Mesendoderm (in vitro differentiated cells): ENCODE measurements at regions not wholly inside any gene's neighbourhood (a gene's known extent, or its start where the extent isn't known, plus 50 kb on each side); places are given as distances from the start of the nearest gene placed in this dataset.

Experiments used
- DNase-seq: peaks from one replicate; pipeline ENCODE4 v3.0.0; 2013
- H2AK5ac ChIP-seq: 2 replicates; pipeline ENCODE4 v1.6.1; 2013; ENCODE audit warnings: low read length, inconsistent platforms
- H2BK120ac ChIP-seq: 2 replicates; pipeline ENCODE4 v1.6.1; 2013; ENCODE audit warnings: low read depth, mild to moderate bottlenecking, low read length, moderate library complexity, mixed read lengths
- H2BK15ac ChIP-seq: replicated peaks from 2 replicates; pipeline ENCODE4 v1.6.1; 2013; ENCODE audit warnings: low read depth, mild to moderate bottlenecking, moderate library complexity
- H2BK5ac ChIP-seq: 2 replicates; pipeline ENCODE4 v1.6.1; 2013; ENCODE audit warnings: low read length, inconsistent platforms
- H3K18ac ChIP-seq: 2 replicates; pipeline ENCODE4 v1.6.1; 2013; ENCODE audit warnings: mild to moderate bottlenecking, low read length, mixed read lengths
- H3K23ac ChIP-seq: one replicate; pipeline ENCODE4 v1.6.1; 2013; ENCODE audit warnings: low read length
- H3K27ac ChIP-seq: 2 replicates; pipeline ENCODE4 v1.5.1; 2013; ENCODE audit warnings: low read depth, mild to moderate bottlenecking, inconsistent platforms, low read length, moderate library complexity
- H3K27me3 ChIP-seq: 2 replicates; pipeline ENCODE4 v1.6.1; 2013; ENCODE audit warnings: low read length, control low read depth, mild to moderate bottlenecking, inconsistent platforms; ENCODE audit not compliant: insufficient read depth, poor library complexity
- H3K36me3 ChIP-seq: 2 replicates; pipeline ENCODE4 v1.6.1; 2013; ENCODE audit warnings: low read length, inconsistent platforms; ENCODE audit not compliant: control insufficient read depth, insufficient read depth
- H3K4ac ChIP-seq: one replicate; pipeline ENCODE4 v1.6.1; 2013; ENCODE audit warnings: low read depth, mild to moderate bottlenecking, low read length, moderate library complexity
- H3K4me1 ChIP-seq: 2 replicates; pipeline ENCODE4 v1.6.1; 2013; ENCODE audit warnings: low read depth, low read length, inconsistent platforms; ENCODE audit not compliant: control insufficient read depth
- H3K4me2 ChIP-seq: 2 replicates; pipeline ENCODE4 v1.6.1; 2013; ENCODE audit warnings: low read length
- H3K4me3 ChIP-seq: 2 replicates; pipeline ENCODE4 v1.5.1; 2013; ENCODE audit warnings: mild to moderate bottlenecking, low read length
- H3K56ac ChIP-seq: one replicate; pipeline ENCODE4 v1.6.1; 2013; ENCODE audit warnings: low read length
- H3K79me1 ChIP-seq: 2 replicates; pipeline ENCODE4 v1.6.1; 2013; ENCODE audit warnings: low read length, inconsistent platforms
- H3K79me2 ChIP-seq: 2 replicates; pipeline ENCODE4 v1.6.1; 2013; ENCODE audit warnings: mild to moderate bottlenecking, low read length; ENCODE audit not compliant: control insufficient read depth, insufficient read depth
- H3K9ac ChIP-seq: 2 replicates; pipeline ENCODE4 v1.6.1; 2013; ENCODE audit warnings: low read length, inconsistent platforms
- H4K5ac ChIP-seq: one replicate; pipeline ENCODE4 v1.6.1; 2013; ENCODE audit warnings: low read length
- H4K8ac ChIP-seq: one replicate; pipeline ENCODE4 v1.6.1; 2013; ENCODE audit warnings: low read depth, mild to moderate bottlenecking, control low read depth, low read length, moderate library complexity
- WGBS: extraction: QIAGEN DNeasy Blood & Tissue Kit; methylation state at CpG from one replicate; pipeline ENCODE4 v1.1.7; 2013; ENCODE audit warnings: low lambda C conversion rate, missing lambda C conversion rate; ENCODE audit not compliant: insufficient coverage; ENCODE audit errors: extremely low coverage; 5-methylcytosine and 5-hydroxymethylcytosine counted together

DNA sequence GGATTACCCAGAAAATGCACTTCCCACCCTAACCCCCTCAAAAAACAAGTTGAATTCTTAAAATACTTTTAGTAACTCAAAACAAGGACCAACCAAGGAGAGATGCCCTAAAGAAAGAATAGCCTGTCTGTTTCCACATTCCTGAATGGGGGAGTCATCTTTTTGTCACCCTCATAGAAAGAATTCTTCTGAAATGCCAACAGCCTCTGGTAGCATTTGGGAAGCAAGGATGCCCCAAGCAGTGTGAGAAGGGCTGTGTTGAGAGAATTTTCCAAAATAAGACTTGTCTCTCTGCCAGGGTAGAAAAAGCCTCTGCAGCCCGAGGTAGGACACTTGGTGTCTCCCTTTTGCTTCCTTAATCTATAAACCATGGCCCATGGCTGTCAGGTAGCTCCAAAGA, 173.1 kb upstream of the VCX3A start:
- H3K4ac ChIP-seq: no peak overlapping the region
- H3K36me3 ChIP-seq: no peaks in the 10 kb centered on the region
- H3K27me3 ChIP-seq: no peaks in the 10 kb centered on the region
- no peak overlapping the region for H2BK15ac ChIP-seq
- no peak overlapping the region for H3K4me3 ChIP-seq
- H3K79me2 ChIP-seq: no peaks in the 10 kb centered on the region
- H3K27ac ChIP-seq: peak overlapping the region; percentile 0
- H3K56ac ChIP-seq: no peak overlapping the region
- H3K9ac ChIP-seq: no peak overlapping the region
- no peak overlapping the region for H4K8ac ChIP-seq
- no CpG with 5 or more reads among the region's 1 CpG for WGBS
- H3K23ac ChIP-seq: no peak overlapping the region
- no peak overlapping the region for H3K4me2 ChIP-seq
- no peak overlapping the region for H2BK120ac ChIP-seq
- no peak overlapping the region for H2BK5ac ChIP-seq
- no peaks in the 10 kb centered on the region for H3K4me1 ChIP-seq
- H2AK5ac ChIP-seq: no peak overlapping the region
- H4K5ac ChIP-seq: no peak overlapping the region
- peak; percentile 92 for DNase-seq
- no peaks in the 10 kb centered on the region for H3K79me1 ChIP-seq
- H3K18ac ChIP-seq: no peak overlapping the region

DNA sequence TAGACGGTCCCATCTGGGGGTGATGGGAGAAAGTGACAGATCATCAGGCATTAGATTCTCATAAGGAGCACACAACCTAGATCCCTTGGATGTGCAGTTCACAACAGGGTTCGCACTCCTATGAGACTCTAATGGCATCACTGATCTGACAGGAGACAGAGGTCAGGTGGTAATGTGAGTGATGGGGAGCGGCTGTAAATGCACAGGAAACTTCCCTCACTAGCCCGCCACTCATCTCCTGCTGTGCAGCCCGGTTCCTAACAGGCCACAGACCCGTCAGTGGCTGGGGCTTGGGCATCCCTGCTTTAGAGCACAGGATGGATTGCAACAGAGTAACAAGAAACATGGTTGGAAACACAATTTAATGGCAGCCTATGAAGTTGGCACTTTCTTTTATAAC, 172.6 kb upstream of the VCX3A start:
- no peak overlapping the region for H3K9ac ChIP-seq
- no peak overlapping the region for H3K18ac ChIP-seq
- H3K4ac ChIP-seq: no peak overlapping the region
- peak overlapping the region; percentile 36 for H3K27ac ChIP-seq
- no peak overlapping the region for H4K5ac ChIP-seq
- H3K79me1 ChIP-seq: no peaks in the 10 kb centered on the region
- no peak overlapping the region for H3K23ac ChIP-seq
- no peaks in the 10 kb centered on the region for H3K79me2 ChIP-seq
- no peak overlapping the region for H2BK15ac ChIP-seq
- no peak overlapping the region for H2BK120ac ChIP-seq
- peak; percentile 23 for DNase-seq
- no peak overlapping the region for H2AK5ac ChIP-seq
- no peak overlapping the region for H4K8ac ChIP-seq
- H3K36me3 ChIP-seq: no peaks in the 10 kb centered on the region
- no peak overlapping the region for H3K4me3 ChIP-seq
- no peaks in the 10 kb centered on the region for H3K27me3 ChIP-seq
- H3K4me1 ChIP-seq: no peaks in the 10 kb centered on the region
- WGBS: no CpG with 5 or more reads among the region's 6 CpGs
- H3K4me2 ChIP-seq: no peak overlapping the region
- no peak overlapping the region for H3K56ac ChIP-seq
- H2BK5ac ChIP-seq: no peak overlapping the region

DNA sequence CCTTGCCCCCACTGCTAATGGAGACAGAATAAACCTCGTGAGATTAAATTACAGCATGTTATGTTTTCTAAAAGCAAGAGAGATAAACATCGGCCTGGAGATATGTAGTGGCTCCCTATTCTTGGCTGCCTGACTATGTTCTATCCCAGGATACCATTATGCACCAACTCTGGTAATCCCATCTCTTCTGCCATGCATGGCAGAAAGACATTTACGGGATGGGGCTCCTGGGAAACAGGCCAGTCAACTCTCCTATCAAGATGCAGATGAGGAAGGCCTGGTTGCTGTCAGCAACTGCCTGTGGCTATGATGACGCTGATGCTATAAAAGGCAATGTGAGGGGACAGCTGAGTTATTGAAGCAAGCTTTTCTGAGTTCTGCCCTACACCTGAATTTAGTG, 166.2 kb upstream of the VCX3A start:
- H3K79me2 ChIP-seq: no peaks in the 10 kb centered on the region
- no peaks in the 10 kb centered on the region for H3K27me3 ChIP-seq
- no peak overlapping the region for H2AK5ac ChIP-seq
- DNase-seq: no peak
- H3K4ac ChIP-seq: no peak overlapping the region
- no peak overlapping the region for H3K27ac ChIP-seq
- no peaks in the 10 kb centered on the region for H3K36me3 ChIP-seq
- no peak overlapping the region for H2BK5ac ChIP-seq
- no CpG with 5 or more reads among the region's 4 CpGs for WGBS
- no peak overlapping the region for H3K23ac ChIP-seq
- H3K4me1 ChIP-seq: no peaks in the 10 kb centered on the region
- no peak overlapping the region for H2BK120ac ChIP-seq
- H4K5ac ChIP-seq: no peak overlapping the region
- H3K9ac ChIP-seq: no peak overlapping the region
- no peak overlapping the region for H4K8ac ChIP-seq
- no peaks in the 10 kb centered on the region for H3K79me1 ChIP-seq
- H3K56ac ChIP-seq: no peak overlapping the region
- no peak overlapping the region for H3K4me2 ChIP-seq
- H3K4me3 ChIP-seq: no peak overlapping the region
- no peak overlapping the region for H3K18ac ChIP-seq
- no peak overlapping the region for H2BK15ac ChIP-seq

DNA sequence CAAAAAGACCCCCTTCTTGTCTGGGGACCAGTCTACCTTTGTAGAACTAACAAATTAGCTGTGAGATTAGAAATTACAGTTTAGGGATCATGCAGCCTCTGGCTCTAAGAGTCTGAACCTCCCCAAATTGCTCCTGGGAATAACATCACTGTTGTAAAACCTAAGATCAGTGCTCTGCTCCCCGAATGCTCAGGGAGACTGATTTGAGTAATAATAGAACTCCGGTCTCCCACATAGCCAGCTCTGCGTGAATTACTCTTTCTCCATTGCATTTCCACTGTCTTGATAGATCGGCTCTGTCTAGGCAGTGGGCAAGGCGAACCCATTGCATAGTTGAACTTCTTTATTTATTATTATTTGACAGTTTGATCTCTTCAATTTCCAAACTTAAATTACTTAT, 160.8 kb upstream of the VCX3A start:
- Histone ChIP-seq H4K5ac (no peak overlapping the region), H3K9ac (no peak overlapping the region), H3K27ac (no peak overlapping the region), H3K18ac (no peak overlapping the region), H3K23ac (no peak overlapping the region), H3K4ac (no peak overlapping the region), H3K4me2 (no peak overlapping the region), H3K79me2 (no peaks in the 10 kb centered on the region), H3K79me1 (no peaks in the 10 kb centered on the region), H2AK5ac (no peak overlapping the region), H3K27me3 (no peaks in the 10 kb centered on the region), H2BK120ac (no peak overlapping the region), H3K56ac (no peak overlapping the region), H4K8ac (no peak overlapping the region), H2BK15ac (no peak overlapping the region), H3K36me3 (no peaks in the 10 kb centered on the region), H2BK5ac (no peak overlapping the region), H3K4me3 (no peak overlapping the region), H3K4me1 (no peaks in the 10 kb centered on the region)
- WGBS: no CpG with 5 or more reads among the region's 5 CpGs
- no peak for DNase-seq

DNA sequence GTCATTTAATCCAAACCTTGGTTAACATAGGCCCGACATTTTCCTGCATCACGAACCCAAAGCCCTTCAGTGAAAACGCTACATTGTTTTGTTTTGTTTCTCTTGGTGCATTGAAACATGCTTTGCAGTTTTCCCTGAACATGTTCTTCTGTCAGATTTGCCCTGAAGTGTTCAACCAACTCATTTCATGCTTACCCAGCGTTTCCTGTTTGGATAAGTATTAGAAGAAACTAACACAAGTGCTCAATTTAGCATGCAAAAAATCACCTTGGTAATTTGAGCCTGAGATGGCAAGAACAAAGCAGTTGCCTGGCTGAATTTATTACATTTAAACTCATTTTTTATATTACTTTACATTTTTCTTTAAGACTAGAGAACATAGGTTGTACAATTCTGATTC, 160.1 kb upstream of the VCX3A start:
- Histone ChIP-seq H3K27ac (no peak overlapping the region), H3K4me2 (no peak overlapping the region), H3K27me3 (no peaks in the 10 kb centered on the region), H3K18ac (no peak overlapping the region), H3K23ac (no peak overlapping the region), H3K4me3 (no peak overlapping the region), H2AK5ac (no peak overlapping the region), H3K9ac (no peak overlapping the region), H3K79me2 (no peaks in the 10 kb centered on the region), H3K79me1 (no peaks in the 10 kb centered on the region), H3K4me1 (no peaks in the 10 kb centered on the region), H3K56ac (peak overlapping the region; percentile 15), H3K4ac (peak overlapping the region; percentile 36), H3K36me3 (no peaks in the 10 kb centered on the region), H4K5ac (no peak overlapping the region), H2BK120ac (no peak overlapping the region), H2BK5ac (no peak overlapping the region), H2BK15ac (no peak overlapping the region), H4K8ac (no peak overlapping the region)
- DNase-seq: no peak
- WGBS: no CpG with 5 or more reads among the region's 4 CpGs

DNA sequence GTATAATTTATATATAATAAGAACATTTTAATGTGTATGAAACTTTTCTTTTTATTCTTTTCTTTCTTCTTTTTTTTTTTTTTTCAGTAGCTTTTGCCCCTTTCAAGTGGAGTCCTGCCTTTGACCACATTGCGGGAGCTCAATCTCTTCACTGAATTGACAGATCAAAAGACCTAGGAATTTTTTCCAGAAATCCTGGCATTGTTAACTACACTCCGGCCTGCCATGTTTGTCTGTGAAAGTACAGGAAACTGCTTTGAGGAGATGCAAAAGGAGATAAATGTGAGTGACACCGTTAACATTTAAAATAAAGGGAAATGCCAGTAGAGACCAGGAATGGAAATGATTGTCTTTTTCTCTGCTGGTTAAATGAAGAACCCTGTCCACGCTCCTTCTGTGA, 159.3 kb upstream of the VCX3A start:
- peak overlapping the region; percentile 25 for H3K56ac ChIP-seq
- H3K23ac ChIP-seq: no peak overlapping the region
- H3K27ac ChIP-seq: no peak overlapping the region
- WGBS: no CpG with 5 or more reads among the region's 4 CpGs
- no peaks in the 10 kb centered on the region for H3K27me3 ChIP-seq
- no peak overlapping the region for H2BK5ac ChIP-seq
- no peaks in the 10 kb centered on the region for H3K79me1 ChIP-seq
- no peaks in the 10 kb centered on the region for H3K36me3 ChIP-seq
- H2BK15ac ChIP-seq: no peak overlapping the region
- no peaks in the 10 kb centered on the region for H3K79me2 ChIP-seq
- H3K4me1 ChIP-seq: no peaks in the 10 kb centered on the region
- H4K5ac ChIP-seq: no peak overlapping the region
- H3K4me3 ChIP-seq: no peak overlapping the region
- no peak overlapping the region for H2AK5ac ChIP-seq
- H3K18ac ChIP-seq: no peak overlapping the region
- H4K8ac ChIP-seq: no peak overlapping the region
- no peak overlapping the region for H3K4ac ChIP-seq
- H2BK120ac ChIP-seq: no peak overlapping the region
- H3K4me2 ChIP-seq: no peak overlapping the region
- peak; percentile 7 for DNase-seq
- no peak overlapping the region for H3K9ac ChIP-seq
